Head of caudate nucleus (tissue), 42 donors: ENCODE measurements at regions not wholly inside any gene's neighbourhood (a gene's known extent, or its start where the extent isn't known, plus 50 kb on each side); places are given as distances from the start of the nearest gene placed in this dataset.
"Not testable (repeated sequence)": the region's sequence is repeated elsewhere in the genome, so short reads cannot be mapped to it uniquely, and the experiment has no call there.

ENCODE experiments used
- DNase-seq, 42 donors: peaks; one replicate each; pipeline versions ENCODE4 v3.0.0 to v3.0.0-alpha.2; 2020 to 2021; ENCODE audit warnings: mixed read lengths in 7 of 42
- intact Hi-C: fragments of 100-400 bp; cut with DNase I; formaldehyde crosslinking; loops from one replicate; pipeline ENCODE4 v1.15.0; 2022

DNA sequence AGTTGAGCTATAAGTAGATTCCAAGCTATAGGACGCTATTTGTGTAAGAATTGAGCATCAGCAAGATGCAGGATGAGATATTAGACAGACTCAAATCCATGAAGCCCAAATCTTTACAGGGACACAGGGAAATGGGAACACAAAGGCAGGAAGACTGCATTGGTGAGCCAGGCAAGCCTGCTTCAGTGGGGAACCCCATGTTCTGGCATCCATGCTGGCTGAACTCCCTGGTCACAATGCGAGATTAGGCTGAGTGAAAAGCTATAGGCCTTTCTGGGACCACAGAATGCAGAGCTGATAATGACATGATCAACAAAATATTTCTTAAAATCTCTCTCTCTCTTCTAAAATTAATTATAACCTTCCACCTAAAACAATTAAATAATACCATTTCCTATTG is 170.5 kb downstream of the CDC14C start:
- no peak for DNase-seq
- intact Hi-C loops: no loop called here

GRCh38 chr7:49099587-49100326 is 175.4 kb downstream of the CDC14C start:
- intact Hi-C loops: no loop called here
- DNase-seq: no peak

DNA sequence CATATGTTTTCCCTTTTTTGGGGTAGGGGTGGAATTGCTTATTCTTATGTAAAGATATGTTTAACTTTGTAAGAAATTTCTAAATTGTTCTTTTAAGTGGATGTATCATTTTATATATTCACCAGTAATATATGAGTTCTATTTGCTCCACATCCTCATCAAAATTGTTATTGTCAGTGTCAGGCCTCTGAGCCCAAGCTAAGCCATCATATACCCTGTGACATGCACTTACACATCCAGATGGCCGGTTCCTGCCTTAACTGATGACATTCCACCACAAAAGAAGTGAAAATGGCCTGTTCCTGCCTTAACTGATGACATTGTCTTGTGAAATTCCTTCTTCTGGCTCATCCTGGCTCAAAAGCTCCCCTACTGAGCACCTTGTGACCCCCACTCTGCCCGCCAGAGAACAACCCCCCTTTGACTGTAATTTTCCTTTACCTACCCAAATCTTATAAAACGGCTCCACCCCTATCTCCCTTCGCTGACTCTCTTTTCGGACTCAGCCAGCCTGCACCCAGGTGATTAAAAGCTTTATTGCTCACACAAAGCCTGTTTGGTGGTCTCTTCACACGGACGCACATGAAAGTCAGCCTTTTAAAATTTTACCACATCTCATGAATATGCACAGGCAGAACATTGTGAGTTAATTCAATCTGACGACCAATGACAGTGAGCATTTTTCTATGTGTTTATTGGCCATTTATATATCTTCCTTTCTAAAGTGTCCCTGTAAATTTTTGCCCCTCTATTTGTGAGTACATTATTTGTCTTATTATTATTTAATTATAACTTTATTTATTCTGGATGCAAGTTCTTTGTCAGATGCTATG is 176.8 kb downstream of the CDC14C start:
- DNase-seq, intact Hi-C loops: not testable (repeated sequence)

DNA sequence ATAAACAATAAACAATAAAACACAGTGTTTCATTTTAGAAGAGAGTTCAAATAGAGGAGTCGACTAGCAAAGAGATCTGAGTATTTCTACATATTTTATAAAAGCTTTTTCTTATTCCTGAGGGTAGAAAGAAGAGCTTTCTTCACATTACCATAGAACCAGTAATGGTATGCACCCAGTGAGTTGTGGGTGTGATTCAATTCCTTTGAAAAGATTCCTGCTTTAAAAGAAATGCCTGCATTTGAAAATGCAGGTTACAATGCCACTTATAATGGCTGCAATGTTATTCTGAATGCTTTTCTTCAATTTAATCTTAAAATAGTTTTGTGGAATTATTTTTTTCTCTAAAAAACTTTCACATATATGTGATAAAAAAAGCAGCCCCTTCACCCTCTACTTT is 178.1 kb downstream of the CDC14C start:
- intact Hi-C loops: no loop called here
- no peak for DNase-seq

DNA sequence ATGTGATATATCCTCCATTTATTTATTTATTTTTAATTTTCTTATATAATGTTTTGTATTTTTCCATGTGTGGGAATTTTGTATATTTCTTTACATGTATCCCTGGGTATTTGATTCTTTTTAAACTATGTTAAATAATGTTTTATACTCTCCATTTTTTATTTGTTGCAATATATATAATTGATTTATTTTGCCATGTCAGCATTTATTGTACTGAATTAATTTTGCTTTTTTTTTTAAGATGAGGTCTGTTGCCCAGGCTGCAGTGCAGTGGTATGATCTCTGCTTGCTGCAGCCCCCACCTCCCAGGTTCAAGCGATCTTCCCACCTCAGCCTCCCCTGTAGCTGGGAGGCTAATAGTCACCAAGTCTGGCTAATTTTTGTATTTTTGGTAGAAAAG is 187.4 kb downstream of the CDC14C start:
- no peak for DNase-seq
- intact Hi-C loops: no loop called here

DNA sequence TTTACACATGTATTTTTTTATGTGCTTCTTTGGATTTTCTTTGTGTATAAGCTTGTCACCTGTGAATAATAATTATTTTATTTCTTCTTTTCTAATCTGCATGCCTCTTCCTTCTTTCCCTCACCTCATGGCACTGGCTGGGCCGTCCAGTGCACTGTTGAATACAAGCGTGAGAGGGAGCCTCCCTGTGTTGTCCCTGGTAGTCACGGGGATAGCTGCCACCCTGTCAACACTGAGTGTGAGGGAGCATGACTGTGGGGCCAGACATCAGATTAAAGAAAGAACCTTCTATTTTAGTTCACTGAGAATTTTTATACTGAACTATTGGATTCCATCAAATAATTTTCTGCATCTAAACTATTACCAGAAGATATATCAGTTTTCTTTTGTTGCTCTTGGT is 187.9 kb downstream of the CDC14C start:
- intact Hi-C loops: no loop called here
- DNase-seq: no peak

DNA sequence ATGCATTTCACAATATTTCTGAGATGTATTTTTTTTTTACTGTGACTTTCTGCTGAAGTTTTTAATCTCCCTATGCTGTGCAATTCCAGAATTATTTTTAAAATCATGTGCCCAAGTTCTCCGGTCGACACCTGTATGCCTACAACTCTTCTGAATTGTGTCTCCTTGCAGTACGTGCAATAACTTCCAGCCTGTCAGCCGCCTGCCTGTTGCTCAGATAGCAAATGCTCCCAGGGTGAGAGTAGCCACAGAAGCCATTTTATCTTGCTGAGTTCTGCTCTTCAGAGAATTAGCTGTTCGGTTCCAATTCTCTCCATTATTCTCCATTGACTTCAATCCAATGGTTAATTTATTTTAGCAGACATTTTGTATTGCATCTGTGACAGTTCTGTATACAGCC is 188.3 kb downstream of the CDC14C start:
- intact Hi-C loops: no loop called here
- DNase-seq: no peak

DNA sequence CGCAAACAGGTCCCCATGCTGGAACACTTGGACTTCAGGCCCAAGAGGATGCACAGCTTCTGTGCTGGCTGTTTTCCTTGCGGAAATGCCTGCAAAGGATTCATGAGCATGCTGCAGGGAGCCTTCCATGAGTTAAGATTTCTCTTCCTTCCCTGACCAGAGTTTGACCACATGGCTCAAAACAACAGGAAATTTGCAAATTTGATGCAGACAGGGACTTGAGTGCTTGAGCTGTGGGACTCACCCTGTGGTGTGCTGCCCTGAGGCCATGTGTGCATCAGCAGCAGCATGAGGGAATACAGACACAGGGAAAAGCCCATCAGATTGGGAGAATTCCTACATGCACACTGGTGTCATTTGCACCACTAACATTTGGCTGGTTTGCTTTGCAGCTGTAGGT is 195.4 kb downstream of the CDC14C start:
- intact Hi-C loops: no loop called here

GRCh38 chr7:49125246-49125645 is 200.9 kb downstream of the CDC14C start:
- no peak for DNase-seq
- intact Hi-C loops: no loop called here

More for the DNA sequence above, 195.4 kb downstream of the CDC14C start:
- DNase-seq: no peak

DNA sequence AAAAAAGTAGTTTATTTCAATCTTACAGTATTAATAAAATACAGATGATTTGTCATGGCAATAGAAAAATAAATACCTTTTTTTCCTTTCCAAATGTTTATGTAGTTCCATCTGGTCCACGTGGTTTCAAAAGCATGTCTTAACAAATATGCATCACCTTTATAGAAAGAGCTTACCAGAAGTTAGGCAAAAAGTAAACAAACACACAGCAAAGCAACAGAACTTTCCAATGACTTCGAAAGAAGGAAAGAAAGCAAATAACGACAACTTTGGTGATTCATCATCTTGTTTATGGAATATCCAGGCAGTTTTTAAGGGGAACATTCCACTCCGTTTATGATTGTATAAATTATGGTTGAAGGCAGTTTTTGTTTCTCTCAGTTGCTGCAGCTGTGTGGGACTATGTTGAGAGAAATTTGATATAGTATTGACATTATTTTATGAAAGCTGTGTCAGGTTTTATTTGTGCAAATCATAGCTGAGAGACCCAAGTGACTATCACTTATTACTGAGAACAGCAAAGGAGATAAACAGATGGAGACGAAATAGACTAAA is 203.1 kb downstream of the CDC14C start:
- intact Hi-C loops: no loop called here
- no peak for DNase-seq

DNA sequence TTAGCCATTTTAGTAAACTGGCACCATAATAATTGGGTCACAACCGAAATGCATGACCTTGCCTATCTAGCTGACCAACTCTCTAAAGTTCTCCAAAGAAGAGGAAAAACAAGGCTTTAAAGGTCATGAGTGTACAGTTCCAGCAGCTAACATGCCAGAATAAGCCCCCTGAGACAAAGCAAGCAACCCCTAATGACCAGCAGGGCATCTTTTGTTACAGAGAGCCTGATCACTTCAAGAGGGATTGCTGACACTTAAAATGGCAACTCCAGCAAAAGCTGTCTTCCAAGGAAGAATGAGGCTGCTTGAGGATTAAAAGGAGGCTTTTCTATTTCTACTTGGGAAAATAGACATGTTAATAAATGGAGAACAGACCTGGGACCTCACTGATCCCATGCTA is 213.6 kb downstream of the CDC14C start:
- intact Hi-C loops: no loop called here
- DNase-seq: no peak

GRCh38 chr7:49150486-49150885 is 226.1 kb downstream of the CDC14C start:
- no peak for DNase-seq
- intact Hi-C loops: no loop called here

- intact Hi-C loops: no loop called here
- no peak for DNase-seq
Observed at GRCh38 chr7:49151146-49151545, 226.8 kb downstream of the CDC14C start.

- intact Hi-C loops: no loop called here
- no peak for DNase-seq
Observed at GRCh38 chr7:49158321-49158720, 234.0 kb downstream of the CDC14C start.

- no peak for DNase-seq
- intact Hi-C loops: no loop called here
Observed at GRCh38 chr7:49159536-49159935, 235.2 kb downstream of the CDC14C start.

DNA sequence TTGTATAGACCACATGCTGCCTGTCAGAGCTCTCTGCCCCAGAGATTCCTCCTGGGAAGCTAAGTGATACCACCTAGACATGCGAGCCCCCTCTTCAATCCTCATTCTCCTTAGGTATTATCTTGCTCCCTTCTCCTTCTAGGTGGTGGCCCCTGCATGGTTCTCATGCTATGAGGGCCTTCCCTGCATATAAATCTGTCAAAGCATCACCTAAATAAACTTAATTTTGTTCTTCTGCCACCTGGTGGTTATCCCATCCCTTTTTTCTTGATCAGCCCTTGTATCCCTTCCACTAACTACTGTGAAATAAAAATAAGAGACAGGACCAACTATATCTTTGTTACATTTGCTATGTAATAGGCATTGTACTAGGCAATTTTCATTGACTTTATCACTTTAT is 242.1 kb downstream of the CDC14C start:
- DNase-seq: no peak
- intact Hi-C loops: no loop called here

GRCh38 chr7:49172639-49173038 is 248.3 kb downstream of the CDC14C start:
- no peak for DNase-seq
- intact Hi-C loops: no loop called here

DNA sequence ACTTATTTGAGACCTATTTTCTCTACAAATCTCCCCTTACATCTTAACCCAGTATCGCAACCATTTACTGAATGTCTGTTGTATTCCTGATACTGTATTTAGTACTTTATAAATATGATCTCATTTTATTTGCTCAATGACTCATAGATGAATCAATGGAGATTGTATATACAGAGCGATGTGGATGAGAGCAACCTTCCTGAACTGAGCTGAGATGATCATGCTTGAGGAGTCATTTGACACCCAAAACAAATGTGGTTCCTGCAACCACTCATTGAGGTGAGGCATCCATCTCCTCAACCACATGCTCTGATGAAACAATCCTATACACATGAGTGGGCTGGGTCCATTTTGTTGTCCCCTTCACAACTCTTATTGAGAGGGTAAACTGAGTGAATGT is 250.0 kb downstream of the CDC14C start:
- DNase-seq: no peak
- intact Hi-C loops: no loop called here

DNA sequence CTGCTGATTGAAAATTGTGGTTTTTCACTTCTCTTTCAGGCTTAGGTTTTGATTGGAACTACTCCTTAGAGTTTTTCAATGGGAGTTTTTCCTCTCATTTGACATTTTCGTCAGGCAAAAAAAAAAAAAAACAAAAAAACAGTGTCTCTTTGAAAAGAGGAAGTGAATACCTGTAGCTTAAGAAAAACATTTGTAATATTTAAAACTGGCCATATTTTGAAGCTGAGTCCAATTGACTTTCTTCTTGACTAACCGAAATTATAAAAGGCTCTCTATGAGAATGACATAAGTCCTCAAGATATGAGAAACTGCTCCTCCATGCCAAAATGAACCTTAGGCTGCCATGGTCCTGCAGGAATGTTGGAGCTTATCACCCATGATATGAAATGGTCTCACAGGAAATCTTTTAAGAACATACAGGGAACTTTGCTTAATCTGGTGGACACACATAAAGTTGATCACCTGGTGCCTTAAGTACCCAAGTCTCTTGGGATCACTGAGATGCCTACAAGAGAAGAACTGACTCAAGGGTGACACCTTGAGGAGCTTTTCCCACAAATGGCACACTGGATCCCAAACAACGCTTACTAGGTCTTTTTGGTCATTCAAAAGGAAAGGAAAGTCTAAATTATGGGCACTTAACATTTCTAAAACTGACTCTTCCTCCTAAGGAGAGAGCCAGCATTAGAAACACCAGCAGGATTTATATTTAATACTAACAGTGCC is 263.4 kb downstream of the CDC14C start:
- intact Hi-C loops: no loop called here
- no peak for DNase-seq
